ENCODE measurements at regions not wholly inside any gene's neighbourhood (a gene's known extent, or its start where the extent isn't known, plus 50 kb on each side); places are given as distances from the start of the nearest gene placed in this dataset.

- no peaks in the 10 kb centered on the region for H3K27me3 ChIP-seq (ENCODE audit: insufficient read depth, low read depth, low read length)
- no peak overlapping the region for H3K9ac ChIP-seq (ENCODE audit: low read length)
- no peaks in the 10 kb centered on the region for H3K79me2 ChIP-seq (replicated peaks; ENCODE audit: insufficient read depth, low read length)
- no peaks in the 10 kb centered on the region for H3K9me3 ChIP-seq (ENCODE audit: low read length)
- no peaks in the 10 kb centered on the region for H3K9me2 ChIP-seq (ENCODE audit: insufficient read depth, low read length)
- H2AFZ ChIP-seq (ENCODE audit: low read depth, low read length): no peak overlapping the region
- no peak overlapping the region for H3K4me2 ChIP-seq (ENCODE audit: low read length)
- H3K4me3 ChIP-seq (ENCODE audit: low read length): no peak overlapping the region
- TF ChIP-seq, protein P1, sequence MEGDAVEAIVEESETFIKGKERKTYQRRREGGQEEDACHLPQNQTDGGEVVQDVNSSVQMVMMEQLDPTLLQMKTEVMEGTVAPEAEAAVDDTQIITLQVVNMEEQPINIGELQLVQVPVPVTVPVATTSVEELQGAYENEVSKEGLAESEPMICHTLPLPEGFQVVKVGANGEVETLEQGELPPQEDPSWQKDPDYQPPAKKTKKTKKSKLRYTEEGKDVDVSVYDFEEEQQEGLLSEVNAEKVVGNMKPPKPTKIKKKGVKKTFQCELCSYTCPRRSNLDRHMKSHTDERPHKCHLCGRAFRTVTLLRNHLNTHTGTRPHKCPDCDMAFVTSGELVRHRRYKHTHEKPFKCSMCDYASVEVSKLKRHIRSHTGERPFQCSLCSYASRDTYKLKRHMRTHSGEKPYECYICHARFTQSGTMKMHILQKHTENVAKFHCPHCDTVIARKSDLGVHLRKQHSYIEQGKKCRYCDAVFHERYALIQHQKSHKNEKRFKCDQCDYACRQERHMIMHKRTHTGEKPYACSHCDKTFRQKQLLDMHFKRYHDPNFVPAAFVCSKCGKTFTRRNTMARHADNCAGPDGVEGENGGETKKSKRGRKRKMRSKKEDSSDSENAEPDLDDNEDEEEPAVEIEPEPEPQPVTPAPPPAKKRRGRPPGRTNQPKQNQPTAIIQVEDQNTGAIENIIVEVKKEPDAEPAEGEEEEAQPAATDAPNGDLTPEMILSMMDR (IDR thresholded peaks at IDR 0.05; ENCODE audit: poor library complexity, severe bottlenecking): no peak
- TF ChIP-seq MXI1 (conservative IDR thresholded peaks at IDR 0.05; ENCODE audit: poor library complexity, severe bottlenecking) (no peak), RAD21 (conservative IDR thresholded peaks at IDR 0.05) (no peak), EP300 (conservative IDR thresholded peaks at IDR 0.05; ENCODE audit: poor library complexity, severe bottlenecking) (no peak)
- H4K20me1 ChIP-seq (ENCODE audit: insufficient read depth): no peaks in the 10 kb centered on the region
- H3K36me3 ChIP-seq (ENCODE audit: insufficient read depth, low read length): no peaks in the 10 kb centered on the region
- H3K27ac ChIP-seq (ENCODE audit: low read length): no peak overlapping the region
- H3F3A ChIP-seq (ENCODE audit: insufficient read depth, low read length, poor library complexity, severe bottlenecking): no peaks in the 10 kb centered on the region
Observed at GRCh38 chr11:128391811-128392210, 195.5 kb downstream of the ETS1 start.

DNA sequence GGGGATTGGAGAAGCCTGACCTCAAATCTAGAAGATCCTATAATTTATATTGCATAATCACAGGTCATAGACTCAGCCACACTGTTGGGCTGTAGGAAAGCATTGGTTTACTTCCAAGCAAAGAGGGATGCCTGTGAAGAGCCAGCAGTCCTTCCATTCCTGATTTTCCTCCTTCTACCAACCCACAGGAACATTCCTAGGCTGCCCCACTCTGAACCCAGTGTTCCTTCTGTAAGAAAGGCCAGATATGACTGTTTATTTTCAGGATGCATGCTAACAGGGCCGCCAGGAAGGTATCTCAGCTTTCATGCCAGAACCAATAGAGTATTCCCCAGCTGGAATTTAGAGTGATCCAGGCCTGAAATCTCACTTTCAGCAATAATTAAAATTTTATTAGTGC, 197.1 kb downstream of the ETS1 start:
- Histone ChIP-seq H3K9me3 (ENCODE audit: low read length) (no peaks in the 10 kb centered on the region), H3F3A (ENCODE audit: insufficient read depth, low read length, poor library complexity, severe bottlenecking) (no peaks in the 10 kb centered on the region), H3K9ac (ENCODE audit: low read length) (no peak overlapping the region), H3K79me2 (replicated peaks; ENCODE audit: insufficient read depth, low read length) (no peaks in the 10 kb centered on the region), H3K9me2 (ENCODE audit: insufficient read depth, low read length) (no peaks in the 10 kb centered on the region), H3K27ac (ENCODE audit: low read length) (no peak overlapping the region), H4K20me1 (ENCODE audit: insufficient read depth) (no peaks in the 10 kb centered on the region), H3K36me3 (ENCODE audit: insufficient read depth, low read length) (no peaks in the 10 kb centered on the region), H3K27me3 (ENCODE audit: insufficient read depth, low read depth, low read length) (no peaks in the 10 kb centered on the region), H2AFZ (ENCODE audit: low read depth, low read length) (no peak overlapping the region), H3K4me2 (ENCODE audit: low read length) (no peak overlapping the region), H3K4me3 (ENCODE audit: low read length) (no peak overlapping the region)
- TF ChIP-seq POLR2AphosphoS5 (IDR thresholded peaks at IDR 0.05) (no peak), REST (IDR thresholded peaks at IDR 0.05; ENCODE audit: borderline replicate concordance) (no peak), EP300 (conservative IDR thresholded peaks at IDR 0.05; ENCODE audit: poor library complexity, severe bottlenecking) (no peak), EZH2 (IDR thresholded peaks at IDR 0.05; ENCODE audit: borderline replicate concordance, insufficient read depth, low read length, poor library complexity, severe bottlenecking) (no peak), SMC3 (conservative IDR thresholded peaks at IDR 0.05; ENCODE audit: poor library complexity) (no peak), MXI1 (conservative IDR thresholded peaks at IDR 0.05; ENCODE audit: poor library complexity, severe bottlenecking) (no peak), RAD21 (conservative IDR thresholded peaks at IDR 0.05) (no peak), TAF1 (IDR thresholded peaks at IDR 0.05; ENCODE audit: low read depth) (no peak)
- TF ChIP-seq, protein P1 (IDR thresholded peaks at IDR 0.05; ENCODE audit: poor library complexity, severe bottlenecking): no peak
